Ascending aorta (tissue), 2 donors: ENCODE measurements at regions not wholly inside any gene's neighbourhood (a gene's known extent, or its start where the extent isn't known, plus 50 kb on each side); places are given as distances from the start of the nearest gene placed in this dataset.

Experiments used
- DNase-seq, 2 donors: peaks; one replicate each; pipeline ENCODE4 v3.0.0-alpha.2; 2019; ENCODE audit warnings: low spot score in 2 of 2
- H3K27ac ChIP-seq, 2 donors: fragments of 200-600 bp; sonication (generic); one replicate each; pipeline ENCODE4 v1.5.1; 2016 to 2017; ENCODE audit warnings: mild to moderate bottlenecking in 1 of 2
- H3K27me3 ChIP-seq: fragments of 200-600 bp; sonication (generic); one replicate; pipeline ENCODE4 v1.5.1; 2017
- H3K36me3 ChIP-seq, 2 donors: fragments of 200-600 bp; sonication (generic); one replicate each; pipeline ENCODE4 v1.5.1; 2016
- H3K4me1 ChIP-seq, 2 donors: fragments of 200-600 bp; sonication (generic); one replicate each; pipeline ENCODE4 v1.5.1; 2016 to 2017; ENCODE audit warnings: mild to moderate bottlenecking in 1 of 2
- H3K4me3 ChIP-seq, 2 donors: fragments of 200-600 bp; sonication (generic); one replicate each; pipeline ENCODE4 v1.5.1; 2016 to 2017; ENCODE audit warnings: mild to moderate bottlenecking in 1 of 2
- H3K9me3 ChIP-seq, 2 donors: fragments of 200-600 bp; sonication (generic); one replicate each; pipeline ENCODE4 v1.5.1; 2016
- intact Hi-C: fragments of 100-400 bp; cut with DNase I; formaldehyde crosslinking; loops from one replicate; pipeline ENCODE4 v1.15.1; 2023
- TF ChIP-seq, protein P1 (sequence below), 3 experiments: fragments of 200-600 bp in 2 of 3; fragments of 450-650 bp in 1 of 3; sonication (generic) in 2 of 3; IDR thresholded peaks; one replicate each; pipeline ENCODE4 v1.5.1; 2016 to 2019; ENCODE audit warnings: antibody characterized with exemption in 3 of 3, mild to moderate bottlenecking in 1 of 3, moderate library complexity in 1 of 3

DNA sequence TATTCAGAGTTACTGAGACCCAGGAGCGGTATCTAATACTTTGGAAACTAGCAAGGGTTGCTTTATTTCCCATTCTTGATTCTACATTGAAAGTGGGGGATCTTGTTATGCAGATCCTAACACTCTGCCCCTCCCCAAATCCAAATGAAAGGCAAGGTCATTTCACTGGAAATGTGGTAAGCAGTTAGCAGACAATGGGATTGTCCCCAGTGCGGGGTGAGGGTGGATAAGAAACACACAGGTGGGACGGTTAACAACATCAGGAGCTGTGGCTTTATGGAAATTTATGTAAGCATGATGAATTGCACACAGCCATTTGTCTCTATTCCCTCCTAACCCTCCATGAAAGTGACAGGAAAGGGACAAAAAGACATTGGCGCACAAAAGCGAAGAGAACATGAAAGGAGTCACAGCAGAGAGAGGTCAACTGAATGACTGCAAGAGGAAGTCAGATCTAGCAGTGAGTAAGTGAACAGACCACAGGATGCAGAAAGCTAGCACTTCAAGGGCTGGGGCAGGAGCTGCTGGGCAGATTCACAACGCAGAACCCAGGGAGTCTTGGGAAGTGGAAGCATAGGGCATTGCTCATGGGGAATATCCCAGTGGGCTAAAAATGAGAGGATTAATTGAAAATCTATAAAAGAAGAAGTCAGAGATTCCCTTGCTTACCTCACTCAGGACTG, 184.4 kb downstream of the HSD17B3 start:
- Histone ChIP-seq H3K9me3 (no peaks in the 10 kb centered on the region), H3K4me1 (peaks cover 0 to 2% of the 10 kb centered on the region in 2 donors), H3K27ac (no peak overlapping the region), H3K36me3 (no peaks in the 10 kb centered on the region), H3K27me3 (no peaks in the 10 kb centered on the region), H3K4me3 (no peak overlapping the region)
- intact Hi-C loops, result no loop called here
- TF ChIP-seq, protein P1, sequence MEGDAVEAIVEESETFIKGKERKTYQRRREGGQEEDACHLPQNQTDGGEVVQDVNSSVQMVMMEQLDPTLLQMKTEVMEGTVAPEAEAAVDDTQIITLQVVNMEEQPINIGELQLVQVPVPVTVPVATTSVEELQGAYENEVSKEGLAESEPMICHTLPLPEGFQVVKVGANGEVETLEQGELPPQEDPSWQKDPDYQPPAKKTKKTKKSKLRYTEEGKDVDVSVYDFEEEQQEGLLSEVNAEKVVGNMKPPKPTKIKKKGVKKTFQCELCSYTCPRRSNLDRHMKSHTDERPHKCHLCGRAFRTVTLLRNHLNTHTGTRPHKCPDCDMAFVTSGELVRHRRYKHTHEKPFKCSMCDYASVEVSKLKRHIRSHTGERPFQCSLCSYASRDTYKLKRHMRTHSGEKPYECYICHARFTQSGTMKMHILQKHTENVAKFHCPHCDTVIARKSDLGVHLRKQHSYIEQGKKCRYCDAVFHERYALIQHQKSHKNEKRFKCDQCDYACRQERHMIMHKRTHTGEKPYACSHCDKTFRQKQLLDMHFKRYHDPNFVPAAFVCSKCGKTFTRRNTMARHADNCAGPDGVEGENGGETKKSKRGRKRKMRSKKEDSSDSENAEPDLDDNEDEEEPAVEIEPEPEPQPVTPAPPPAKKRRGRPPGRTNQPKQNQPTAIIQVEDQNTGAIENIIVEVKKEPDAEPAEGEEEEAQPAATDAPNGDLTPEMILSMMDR (IDR thresholded peaks at IDR 0.05), result no peak
- DNase-seq, result no peak

DNA sequence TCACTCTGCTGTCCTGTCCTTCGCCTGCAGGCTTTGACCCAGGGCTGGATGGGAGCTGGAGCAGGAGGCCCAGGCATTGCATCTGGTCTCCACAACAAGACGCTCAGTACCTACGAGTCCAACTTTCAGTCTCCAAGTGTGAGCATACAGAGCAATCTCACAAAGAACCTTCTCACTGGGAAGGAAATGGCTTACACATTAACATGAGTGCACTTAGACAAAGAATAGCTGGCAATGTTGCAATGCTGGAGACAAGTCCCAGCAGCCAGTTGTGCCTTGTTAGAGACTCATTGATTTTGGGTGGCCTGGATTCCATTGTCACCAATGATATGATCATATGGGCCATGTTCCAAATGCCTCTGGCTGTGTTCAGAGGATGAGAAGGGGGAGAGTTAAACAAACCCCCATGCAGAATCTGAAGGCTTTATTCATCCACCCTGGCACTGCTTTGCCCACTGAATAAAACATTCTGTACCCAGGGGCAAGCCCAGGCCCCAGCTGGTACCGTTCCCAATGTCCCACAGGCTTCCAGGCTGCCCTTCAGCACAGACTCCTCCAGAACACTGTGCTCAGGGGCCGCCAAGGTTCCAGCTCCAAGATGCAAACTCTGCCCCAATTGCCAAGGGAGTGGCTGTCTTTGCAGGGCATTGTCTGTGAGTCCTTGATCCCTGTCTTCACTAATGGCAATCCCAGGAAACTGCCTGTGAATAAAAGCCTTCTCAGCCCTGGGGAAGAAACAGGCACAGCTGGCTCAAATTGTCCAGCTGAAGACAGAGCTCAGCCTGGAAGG, 185.5 kb downstream of the HSD17B3 start:
- no peak overlapping the region for H3K4me3 ChIP-seq
- TF ChIP-seq, protein P1 (IDR thresholded peaks at IDR 0.05), result no peak
- H3K4me1 ChIP-seq, result no peaks in the 10 kb centered on the region
- no peaks in the 10 kb centered on the region for H3K36me3 ChIP-seq
- DNase-seq, result no peak
- H3K9me3 ChIP-seq, result no peaks in the 10 kb centered on the region
- intact Hi-C loops, result no loop called here
- no peak overlapping the region for H3K27ac ChIP-seq
- no peaks in the 10 kb centered on the region for H3K27me3 ChIP-seq

DNA sequence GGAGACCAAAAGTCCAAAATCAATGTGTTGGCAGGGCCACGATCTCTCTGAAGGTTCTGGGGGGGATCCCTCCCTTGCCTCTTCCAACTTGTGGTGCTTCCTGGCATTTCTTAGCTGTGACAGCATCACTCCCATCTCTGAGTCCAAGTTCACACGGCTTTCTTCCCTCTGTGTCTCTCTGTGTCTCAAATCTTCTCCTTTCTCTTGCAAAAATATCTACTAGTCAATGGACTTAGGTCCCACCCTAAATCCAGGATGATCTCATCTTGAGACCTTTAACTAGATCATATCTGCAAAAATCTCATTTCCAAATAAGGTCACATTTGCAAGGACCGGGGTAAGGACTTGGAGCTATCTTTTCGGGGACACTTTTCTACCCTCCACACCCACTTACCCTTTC, 186.1 kb downstream of the HSD17B3 start:
- Histone ChIP-seq H3K4me1 (no peaks in the 10 kb centered on the region), H3K27me3 (no peaks in the 10 kb centered on the region), H3K4me3 (no peak overlapping the region), H3K36me3 (no peaks in the 10 kb centered on the region), H3K27ac (no peak overlapping the region), H3K9me3 (no peaks in the 10 kb centered on the region)
- TF ChIP-seq, protein P1 (IDR thresholded peaks at IDR 0.05), result no peak
- intact Hi-C loops, result no loop called here
- DNase-seq, result no peak

DNA sequence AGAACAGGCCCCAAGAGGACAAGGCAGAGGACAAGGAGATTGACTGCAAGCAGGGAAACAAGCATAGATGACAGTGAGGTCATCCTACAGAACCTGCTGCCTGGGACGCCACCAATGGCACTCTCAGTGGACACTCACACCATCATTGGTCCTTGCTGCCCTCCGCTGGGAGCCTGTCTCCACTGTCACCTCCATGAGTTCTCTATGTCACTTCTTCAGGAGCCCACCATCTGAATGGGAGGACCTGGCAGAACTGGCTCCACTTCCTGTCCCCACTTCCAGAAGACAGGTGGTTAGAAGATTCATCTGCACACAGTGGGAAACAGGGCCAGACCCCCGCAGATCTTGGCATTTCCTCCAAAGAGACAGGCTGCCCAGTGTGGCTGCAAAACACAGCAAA, 188.9 kb downstream of the HSD17B3 start:
- H3K4me1 ChIP-seq, result no peaks in the 10 kb centered on the region
- no peaks in the 10 kb centered on the region for H3K36me3 ChIP-seq
- TF ChIP-seq, protein P1 (IDR thresholded peaks at IDR 0.05), result no peak
- intact Hi-C loops, result no loop called here
- H3K4me3 ChIP-seq, result no peak overlapping the region
- no peaks in the 10 kb centered on the region for H3K9me3 ChIP-seq
- no peak for DNase-seq
- H3K27ac ChIP-seq, result no peak overlapping the region
- no peaks in the 10 kb centered on the region for H3K27me3 ChIP-seq

DNA sequence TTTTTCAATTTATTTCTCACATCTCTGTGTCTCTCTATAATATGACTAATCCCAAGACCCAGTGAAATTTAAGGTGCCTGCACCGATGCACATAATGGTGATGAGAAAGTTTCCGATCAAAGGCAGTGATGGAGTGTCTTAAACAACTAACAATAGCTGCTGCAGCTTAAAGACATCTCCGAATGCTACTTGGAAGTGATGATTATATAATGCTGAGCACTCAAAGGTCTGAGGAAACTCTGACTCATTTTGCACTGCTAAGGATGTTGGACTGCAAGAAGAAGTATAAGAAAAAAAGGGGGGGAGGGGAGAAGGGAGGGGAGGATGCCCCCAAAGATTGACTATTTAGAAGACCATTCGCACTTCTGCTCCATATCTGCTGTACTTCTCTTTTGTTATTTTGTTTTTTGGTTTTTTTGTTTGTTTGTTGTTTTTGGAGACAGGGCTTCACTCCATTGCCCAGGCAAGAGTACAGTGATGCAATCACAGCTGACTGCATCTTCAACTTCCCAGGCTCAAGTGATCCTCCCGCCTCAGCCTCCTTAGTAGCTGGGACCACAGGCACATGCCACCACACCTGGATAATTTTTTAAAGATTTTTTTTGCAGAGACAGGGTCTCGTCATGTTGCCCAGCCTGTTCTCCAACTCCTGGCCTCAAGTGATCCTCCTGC, 192.2 kb downstream of the HSD17B3 start:
- Histone ChIP-seq H3K27me3 (no peaks in the 10 kb centered on the region), H3K9me3 (peaks cover 10 to 15% of the 10 kb centered on the region in 2 donors), H3K4me1 (no peaks in the 10 kb centered on the region), H3K36me3 (no peaks in the 10 kb centered on the region), H3K27ac (no peak overlapping the region), H3K4me3 (no peak overlapping the region)
- no peak for DNase-seq
- intact Hi-C loops, result no loop called here
- TF ChIP-seq, protein P1 (IDR thresholded peaks at IDR 0.05), result no peak
